ENCODE measurements at regions not wholly inside any gene's neighbourhood (a gene's known extent, or its start where the extent isn't known, plus 50 kb on each side); places are given as distances from the start of the nearest gene placed in this dataset.

- no TSS peak for BruUV-seq (replicated peaks)
- CTCF ChIA-PET (ENCODE audit: unreplicated experiment), result no interaction called here
Observed at GRCh38 chr6:95387845-95388244, 189.5 kb upstream of the MANEA start.

GRCh38 chr6:95404777-95405176, 172.6 kb upstream of the MANEA start:
- no peak overlapping the region for H3K27ac ChIP-seq (ENCODE audit: low read depth, low read length, poor library complexity, severe bottlenecking)
- CTCF ChIA-PET (ENCODE audit: unreplicated experiment), result no interaction called here
- BruUV-seq (replicated peaks), result no TSS peak
- H3K9me3 ChIP-seq (ENCODE audit: low read length), result no peaks in the 10 kb centered on the region
- no peaks in the 10 kb centered on the region for H3K4me1 ChIP-seq (ENCODE audit: insufficient read depth, low read length, poor library complexity, severe bottlenecking)
- H4K20me1 ChIP-seq (ENCODE audit: insufficient read depth, low read length), result no peaks in the 10 kb centered on the region
- H3K4me2 ChIP-seq (ENCODE audit: low read length), result no peak overlapping the region
- no peak overlapping the region for H2AFZ ChIP-seq (ENCODE audit: low read length)
- DNase-seq (ENCODE audit: low spot score), result no peak
- no peaks in the 10 kb centered on the region for H3K36me3 ChIP-seq (ENCODE audit: insufficient read depth, low read length)
- TF ChIP-seq CTCF (conservative IDR thresholded peaks at IDR 0.05; ENCODE audit: low read length) (no peak), EZH2phosphoT487 (IDR thresholded peaks at IDR 0.05; ENCODE audit: borderline replicate concordance, low read depth, low read length) (no peak)
- intact Hi-C loops (cut with micrococcal nuclease; ENCODE audit: unreplicated experiment), result no loop called here
- H3K4me3 ChIP-seq (ENCODE audit: low read depth, low read length, poor library complexity, severe bottlenecking), result no peak overlapping the region
- POLR2A ChIA-PET, result no interaction called here
- H3K79me2 ChIP-seq (ENCODE audit: insufficient read depth, low read depth, low read length), result no peaks in the 10 kb centered on the region
- no peaks in the 10 kb centered on the region for H3K9me2 ChIP-seq (ENCODE audit: insufficient read depth, low read length)

More at GRCh38 chr6:95387845-95388244, 189.5 kb upstream of the MANEA start:
- Histone ChIP-seq H4K20me1 (ENCODE audit: insufficient read depth, low read length) (no peaks in the 10 kb centered on the region), H3K9me3 (ENCODE audit: low read length) (no peaks in the 10 kb centered on the region), H3K79me2 (ENCODE audit: insufficient read depth, low read depth, low read length) (no peaks in the 10 kb centered on the region), H3K4me2 (ENCODE audit: low read length) (no peak overlapping the region), H3K27ac (ENCODE audit: low read depth, low read length, poor library complexity, severe bottlenecking) (no peak overlapping the region), H3K4me3 (ENCODE audit: low read depth, low read length, poor library complexity, severe bottlenecking) (no peak overlapping the region), H3K4me1 (ENCODE audit: insufficient read depth, low read length, poor library complexity, severe bottlenecking) (no peaks in the 10 kb centered on the region), H2AFZ (ENCODE audit: low read length) (no peak overlapping the region), H3K36me3 (ENCODE audit: insufficient read depth, low read length) (no peaks in the 10 kb centered on the region), H3K9me2 (ENCODE audit: insufficient read depth, low read length) (no peaks in the 10 kb centered on the region)
- POLR2A ChIA-PET, result interaction anchor here (0.6 kb wide), 2 partner anchors 15 to 470 kb away, joined by 3 to 7 read pairs; no protein-coding TSS in a partner anchor
- intact Hi-C loops (cut with micrococcal nuclease; ENCODE audit: unreplicated experiment), result no loop called here
- TF ChIP-seq CTCF (conservative IDR thresholded peaks at IDR 0.05; ENCODE audit: low read length) (no peak), EZH2phosphoT487 (IDR thresholded peaks at IDR 0.05; ENCODE audit: borderline replicate concordance, low read depth, low read length) (no peak)
- no peak for DNase-seq (ENCODE audit: low spot score)

GRCh38 chr6:95408111-95408510, 169.2 kb upstream of the MANEA start:
- H3K4me1 ChIP-seq (ENCODE audit: insufficient read depth, low read length, poor library complexity, severe bottlenecking), result no peaks in the 10 kb centered on the region
- ChIA-PET CTCF (ENCODE audit: unreplicated experiment) (no interaction called here), POLR2A (no interaction called here)
- no peaks in the 10 kb centered on the region for H3K36me3 ChIP-seq (ENCODE audit: insufficient read depth, low read length)
- H3K9me2 ChIP-seq (ENCODE audit: insufficient read depth, low read length), result no peaks in the 10 kb centered on the region
- H2AFZ ChIP-seq (ENCODE audit: low read length), result no peak overlapping the region
- DNase-seq (ENCODE audit: low spot score), result no peak
- BruUV-seq (replicated peaks), result no TSS peak
- H3K4me3 ChIP-seq (ENCODE audit: low read depth, low read length, poor library complexity, severe bottlenecking), result no peak overlapping the region
- TF ChIP-seq CTCF (conservative IDR thresholded peaks at IDR 0.05; ENCODE audit: low read length), result no peak
- H3K4me2 ChIP-seq (ENCODE audit: low read length), result no peak overlapping the region
- H3K9me3 ChIP-seq (ENCODE audit: low read length), result no peaks in the 10 kb centered on the region
- no peaks in the 10 kb centered on the region for H4K20me1 ChIP-seq (ENCODE audit: insufficient read depth, low read length)
- H3K79me2 ChIP-seq (ENCODE audit: insufficient read depth, low read depth, low read length), result no peaks in the 10 kb centered on the region
- H3K27ac ChIP-seq (ENCODE audit: low read depth, low read length, poor library complexity, severe bottlenecking), result no peak overlapping the region
- intact Hi-C loops (cut with micrococcal nuclease; ENCODE audit: unreplicated experiment), result no loop called here

Measured in OCI-LY7 (cell line).